ENCODE measurements at regions not wholly inside any gene's neighbourhood (a gene's known extent, or its start where the extent isn't known, plus 50 kb on each side); places are given as distances from the start of the nearest gene placed in this dataset.
A peak's percentile ranks its signal among the peaks of the same experiment; 100 is the strongest.

GRCh38 chr12:127888943-127889719 is 377.8 kb upstream of the TMEM132C start:
- no peak overlapping the region for H3K27ac ChIP-seq (ENCODE audit: insufficient read depth in 1 of 2, low read depth in 1 of 2, low read length in 2 of 2, poor library complexity in 1 of 2, severe bottlenecking in 2 of 2)
- no peaks in the 10 kb centered on the region for H3K4me1 ChIP-seq (ENCODE audit: control extremely low read depth in 1 of 4, control insufficient read depth in 4 of 4, insufficient read depth in 4 of 4, low read length in 3 of 4)
- ChIA-PET CTCF (no interaction called here), POLR2A (no interaction called here)
- H3K36me3 ChIP-seq (ENCODE audit: control insufficient read depth in 4 of 4, insufficient read depth in 4 of 4, low read length in 3 of 4) = no peaks in the 10 kb centered on the region
- no peak for DNase-seq
- H3K4me3 ChIP-seq (ENCODE audit: control insufficient read depth in 1 of 7, extremely low read depth in 1 of 7, insufficient read depth in 4 of 7, low read depth in 2 of 7, low read length in 6 of 7) = no peak overlapping the region
- no peaks in the 10 kb centered on the region for H3K9me3 ChIP-seq (ENCODE audit: control extremely low read depth in 1 of 5, control insufficient read depth in 4 of 5, insufficient read depth in 2 of 5, low read depth in 1 of 5, low read length in 4 of 5)
- 100% methylated on average over 4 of the region's 4 CpGs for WGBS (ENCODE audit: insufficient coverage)
- no peaks in the 10 kb centered on the region for H3K27me3 ChIP-seq (replicated peaks in 2 of 5; ENCODE audit: control insufficient read depth in 4 of 5, insufficient read depth in 5 of 5, low read length in 4 of 5)

GRCh38 chr12:127893895-127894609 is 372.9 kb upstream of the TMEM132C start:
- Histone ChIP-seq H3K4me1 (ENCODE audit: control extremely low read depth in 1 of 4, control insufficient read depth in 4 of 4, insufficient read depth in 4 of 4, low read length in 3 of 4) (no peaks in the 10 kb centered on the region), H3K36me3 (ENCODE audit: control insufficient read depth in 4 of 4, insufficient read depth in 4 of 4, low read length in 3 of 4) (no peaks in the 10 kb centered on the region), H3K27ac (ENCODE audit: insufficient read depth in 1 of 2, low read depth in 1 of 2, low read length in 2 of 2, poor library complexity in 1 of 2, severe bottlenecking in 2 of 2) (no peak overlapping the region), H3K9me3 (ENCODE audit: control extremely low read depth in 1 of 5, control insufficient read depth in 4 of 5, insufficient read depth in 2 of 5, low read depth in 1 of 5, low read length in 4 of 5) (no peaks in the 10 kb centered on the region), H3K27me3 (replicated peaks in 2 of 5; ENCODE audit: control insufficient read depth in 4 of 5, insufficient read depth in 5 of 5, low read length in 4 of 5) (no peaks in the 10 kb centered on the region), H3K4me3 (ENCODE audit: control insufficient read depth in 1 of 7, extremely low read depth in 1 of 7, insufficient read depth in 4 of 7, low read depth in 2 of 7, low read length in 6 of 7) (no peak overlapping the region)
- peak; percentile 10 to 32 (median 25) for DNase-seq
- CTCF ChIA-PET = interaction anchor here (1.3 to 1.7 kb wide), 2 partner anchors 15 to 175 kb away, joined by 3 to 4 read pairs; no protein-coding TSS in a partner anchor
- POLR2A ChIA-PET = no interaction called here
- WGBS (ENCODE audit: insufficient coverage) = 66% methylated on average over 4 of the region's 8 CpGs

GRCh38 chr12:127896661-127897060 is 370.3 kb upstream of the TMEM132C start:
- 94% methylated on average over 3 of the region's 4 CpGs for WGBS (ENCODE audit: insufficient coverage)
- H3K27ac ChIP-seq (ENCODE audit: insufficient read depth in 1 of 2, low read depth in 1 of 2, low read length in 2 of 2, poor library complexity in 1 of 2, severe bottlenecking in 2 of 2) = no peak overlapping the region
- H3K4me3 ChIP-seq (ENCODE audit: control insufficient read depth in 1 of 7, extremely low read depth in 1 of 7, insufficient read depth in 4 of 7, low read depth in 2 of 7, low read length in 6 of 7) = no peak overlapping the region
- H3K36me3 ChIP-seq (ENCODE audit: control insufficient read depth in 4 of 4, insufficient read depth in 4 of 4, low read length in 3 of 4) = no peaks in the 10 kb centered on the region
- ChIA-PET CTCF (no interaction called here), POLR2A (no interaction called here)
- no peaks in the 10 kb centered on the region for H3K9me3 ChIP-seq (ENCODE audit: control extremely low read depth in 1 of 5, control insufficient read depth in 4 of 5, insufficient read depth in 2 of 5, low read depth in 1 of 5, low read length in 4 of 5)
- peaks cover 0 to 11% (median 5%) of the 10 kb centered on the region in 4 experiments for H3K4me1 ChIP-seq (ENCODE audit: control extremely low read depth in 1 of 4, control insufficient read depth in 4 of 4, insufficient read depth in 4 of 4, low read length in 3 of 4)
- H3K27me3 ChIP-seq (replicated peaks in 2 of 5; ENCODE audit: control insufficient read depth in 4 of 5, insufficient read depth in 5 of 5, low read length in 4 of 5) = no peaks in the 10 kb centered on the region
- DNase-seq = no peak

- Histone ChIP-seq H3K27me3 (replicated peaks in 2 of 5; ENCODE audit: control insufficient read depth in 4 of 5, insufficient read depth in 5 of 5, low read length in 4 of 5) (no peaks in the 10 kb centered on the region), H3K4me1 (ENCODE audit: control extremely low read depth in 1 of 4, control insufficient read depth in 4 of 4, insufficient read depth in 4 of 4, low read length in 3 of 4) (peaks cover 0 to 11% (median 5%) of the 10 kb centered on the region in 4 experiments), H3K9me3 (ENCODE audit: control extremely low read depth in 1 of 5, control insufficient read depth in 4 of 5, insufficient read depth in 2 of 5, low read depth in 1 of 5, low read length in 4 of 5) (no peaks in the 10 kb centered on the region), H3K27ac (ENCODE audit: insufficient read depth in 1 of 2, low read depth in 1 of 2, low read length in 2 of 2, poor library complexity in 1 of 2, severe bottlenecking in 2 of 2) (no peak overlapping the region), H3K4me3 (ENCODE audit: control insufficient read depth in 1 of 7, extremely low read depth in 1 of 7, insufficient read depth in 4 of 7, low read depth in 2 of 7, low read length in 6 of 7) (no peak overlapping the region), H3K36me3 (ENCODE audit: control insufficient read depth in 4 of 4, insufficient read depth in 4 of 4, low read length in 3 of 4) (no peaks in the 10 kb centered on the region)
- no peak for DNase-seq
- POLR2A ChIA-PET = no interaction called here
- WGBS (ENCODE audit: insufficient coverage) = 96% methylated on average over 12 of the region's 14 CpGs
- CTCF ChIA-PET = no interaction called here
Measured at GRCh38 chr12:127898616-127899015, 368.4 kb upstream of the TMEM132C start.

- 0% methylated on average over 2 of the region's 5 CpGs for WGBS (ENCODE audit: insufficient coverage)
- DNase-seq = peak; percentile 71 to 84 (median 80)
- CTCF ChIA-PET = no interaction called here
- Histone ChIP-seq H3K4me3 (ENCODE audit: control insufficient read depth in 1 of 7, extremely low read depth in 1 of 7, insufficient read depth in 4 of 7, low read depth in 2 of 7, low read length in 6 of 7) (no peak overlapping the region), H3K27me3 (replicated peaks in 2 of 5; ENCODE audit: control insufficient read depth in 4 of 5, insufficient read depth in 5 of 5, low read length in 4 of 5) (no peaks in the 10 kb centered on the region), H3K9me3 (ENCODE audit: control extremely low read depth in 1 of 5, control insufficient read depth in 4 of 5, insufficient read depth in 2 of 5, low read depth in 1 of 5, low read length in 4 of 5) (no peaks in the 10 kb centered on the region), H3K36me3 (ENCODE audit: control insufficient read depth in 4 of 4, insufficient read depth in 4 of 4, low read length in 3 of 4) (no peaks in the 10 kb centered on the region), H3K27ac (ENCODE audit: insufficient read depth in 1 of 2, low read depth in 1 of 2, low read length in 2 of 2, poor library complexity in 1 of 2, severe bottlenecking in 2 of 2) (peak overlapping the region in 1 of 2 experiments; percentile 59), H3K4me1 (ENCODE audit: control extremely low read depth in 1 of 4, control insufficient read depth in 4 of 4, insufficient read depth in 4 of 4, low read length in 3 of 4) (peaks cover 0 to 11% (median 5%) of the 10 kb centered on the region in 4 experiments)
- POLR2A ChIA-PET = no interaction called here
Measured at GRCh38 chr12:127899971-127900370, 367.0 kb upstream of the TMEM132C start.

GRCh38 chr12:127900386-127900785 is 366.6 kb upstream of the TMEM132C start:
- WGBS (ENCODE audit: insufficient coverage) = 16% methylated on average over 3 of the region's 5 CpGs
- H3K4me3 ChIP-seq (ENCODE audit: control insufficient read depth in 1 of 7, extremely low read depth in 1 of 7, insufficient read depth in 4 of 7, low read depth in 2 of 7, low read length in 6 of 7) = no peak overlapping the region
- peak; percentile 31 to 88 (median 80) for DNase-seq

GRCh38 chr12:127903146-127903545 is 363.8 kb upstream of the TMEM132C start:
- Histone ChIP-seq H3K4me3 (ENCODE audit: control insufficient read depth in 1 of 7, extremely low read depth in 1 of 7, insufficient read depth in 4 of 7, low read depth in 2 of 7, low read length in 6 of 7) (no peak overlapping the region), H3K9me3 (ENCODE audit: control extremely low read depth in 1 of 5, control insufficient read depth in 4 of 5, insufficient read depth in 2 of 5, low read depth in 1 of 5, low read length in 4 of 5) (peaks cover 0 to 2% (median 0%) of the 10 kb centered on the region in 5 experiments), H3K27ac (ENCODE audit: insufficient read depth in 1 of 2, low read depth in 1 of 2, low read length in 2 of 2, poor library complexity in 1 of 2, severe bottlenecking in 2 of 2) (no peak overlapping the region), H3K27me3 (replicated peaks in 2 of 5; ENCODE audit: control insufficient read depth in 4 of 5, insufficient read depth in 5 of 5, low read length in 4 of 5) (no peaks in the 10 kb centered on the region), H3K36me3 (ENCODE audit: control insufficient read depth in 4 of 4, insufficient read depth in 4 of 4, low read length in 3 of 4) (no peaks in the 10 kb centered on the region), H3K4me1 (ENCODE audit: control extremely low read depth in 1 of 4, control insufficient read depth in 4 of 4, insufficient read depth in 4 of 4, low read length in 3 of 4) (peaks cover 0 to 11% (median 5%) of the 10 kb centered on the region in 4 experiments)
- no peak for DNase-seq
- ChIA-PET POLR2A (no interaction called here), CTCF (no interaction called here)
- 75% methylated on average over 4 of the region's 5 CpGs for WGBS (ENCODE audit: insufficient coverage)

More at GRCh38 chr12:127900386-127900785, 366.6 kb upstream of the TMEM132C start:
- POLR2A ChIA-PET = no interaction called here
- H3K36me3 ChIP-seq (ENCODE audit: control insufficient read depth in 4 of 4, insufficient read depth in 4 of 4, low read length in 3 of 4) = no peaks in the 10 kb centered on the region
- H3K4me1 ChIP-seq (ENCODE audit: control extremely low read depth in 1 of 4, control insufficient read depth in 4 of 4, insufficient read depth in 4 of 4, low read length in 3 of 4) = peaks cover 0 to 11% (median 5%) of the 10 kb centered on the region in 4 experiments
- H3K27ac ChIP-seq (ENCODE audit: insufficient read depth in 1 of 2, low read depth in 1 of 2, low read length in 2 of 2, poor library complexity in 1 of 2, severe bottlenecking in 2 of 2) = no peak overlapping the region
- H3K9me3 ChIP-seq (ENCODE audit: control extremely low read depth in 1 of 5, control insufficient read depth in 4 of 5, insufficient read depth in 2 of 5, low read depth in 1 of 5, low read length in 4 of 5) = peaks cover 0 to 1% (median 0%) of the 10 kb centered on the region in 5 experiments
- H3K27me3 ChIP-seq (replicated peaks in 2 of 5; ENCODE audit: control insufficient read depth in 4 of 5, insufficient read depth in 5 of 5, low read length in 4 of 5) = no peaks in the 10 kb centered on the region
- CTCF ChIA-PET = no interaction called here

Data from common myeloid progenitor, CD34-positive (primary cell).